ENCODE measurements at regions not wholly inside any gene's neighbourhood (a gene's known extent, or its start where the extent isn't known, plus 50 kb on each side); places are given as distances from the start of the nearest gene placed in this dataset.
A peak's percentile ranks its signal among the peaks of the same experiment; 100 is the strongest.

GRCh38 chr1:90558126-90558525, 159.0 kb downstream of the BARHL2 start:
- no peak for DNase-seq

DNA sequence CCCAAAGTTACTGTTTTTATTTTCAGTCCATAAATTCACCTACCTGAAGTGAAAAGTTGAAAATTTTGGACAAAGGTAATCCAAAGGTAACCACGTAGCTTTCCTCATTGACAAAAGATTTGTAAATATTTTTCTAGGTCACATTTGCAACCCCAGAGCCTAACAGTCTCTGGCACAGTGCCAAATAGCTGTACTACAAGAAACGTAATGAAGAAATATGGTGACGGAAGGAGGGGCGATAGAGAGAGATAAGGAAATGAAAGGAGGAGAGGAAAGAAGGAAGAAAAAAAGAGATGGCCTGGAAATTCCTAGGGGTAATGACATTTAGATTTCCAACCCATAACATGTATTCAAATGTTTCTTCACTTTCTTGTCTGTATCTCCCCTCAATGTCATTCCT, 159.4 kb downstream of the BARHL2 start:
- DNase-seq: no peak

GRCh38 chr1:90550626-90551406, 166.3 kb downstream of the BARHL2 start:
- DNase-seq: no peak

DNA sequence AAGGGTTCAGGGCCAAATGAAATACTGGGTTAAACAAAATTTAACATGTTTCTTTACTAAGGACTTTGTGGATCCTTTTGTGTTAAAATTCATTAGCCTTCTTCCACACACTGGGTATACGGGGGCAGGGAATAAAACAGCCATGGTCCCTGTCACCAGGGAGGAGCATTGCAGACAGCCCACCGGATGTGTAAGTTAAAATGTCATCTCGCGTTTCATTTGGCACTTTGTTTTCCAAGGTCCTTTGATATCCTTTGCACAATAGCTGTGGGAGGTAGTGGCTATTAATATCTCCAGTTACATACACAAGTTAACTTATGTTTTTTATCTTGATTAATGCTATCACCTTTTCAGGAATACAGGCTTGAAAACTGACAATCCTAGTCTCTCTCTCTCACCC, 172.7 kb downstream of the BARHL2 start:
- DNase-seq: no peak

DNA sequence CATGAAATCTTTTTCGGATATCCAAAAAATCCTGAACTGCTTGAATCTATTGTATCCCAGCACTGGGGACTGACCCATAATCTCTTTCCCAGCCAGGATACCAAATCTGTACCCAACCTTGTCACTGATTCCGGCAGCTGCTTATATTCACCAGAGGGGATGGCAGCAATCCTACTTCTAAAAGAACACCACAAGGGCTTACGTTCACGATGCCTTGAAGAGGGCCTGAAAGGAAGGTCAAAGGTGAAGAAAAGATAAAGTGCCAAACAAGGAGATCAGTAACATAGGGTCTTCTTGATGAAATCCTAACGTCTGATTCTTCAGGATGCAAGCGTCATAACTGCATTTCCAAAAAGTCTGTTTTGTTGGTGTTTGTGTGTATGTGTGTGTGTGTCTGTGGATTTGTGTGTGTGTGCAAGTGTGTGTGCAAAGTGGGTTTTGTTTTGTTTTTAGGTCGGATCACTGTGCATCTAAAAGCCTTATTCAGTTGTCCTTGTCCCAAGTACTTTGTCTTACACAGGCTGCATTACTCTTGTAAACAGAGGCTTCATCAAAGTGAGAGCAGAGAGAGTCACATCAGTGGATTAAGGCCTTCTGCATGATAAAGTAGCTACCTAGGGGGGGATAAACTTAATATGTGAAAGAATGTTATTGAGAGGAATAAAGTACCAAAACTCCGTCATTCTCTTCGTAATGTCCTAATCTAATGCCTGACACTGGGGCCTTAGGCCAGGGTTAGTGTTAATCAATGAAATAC, 179.3 kb downstream of the BARHL2 start:
- DNase-seq: no peak

DNA sequence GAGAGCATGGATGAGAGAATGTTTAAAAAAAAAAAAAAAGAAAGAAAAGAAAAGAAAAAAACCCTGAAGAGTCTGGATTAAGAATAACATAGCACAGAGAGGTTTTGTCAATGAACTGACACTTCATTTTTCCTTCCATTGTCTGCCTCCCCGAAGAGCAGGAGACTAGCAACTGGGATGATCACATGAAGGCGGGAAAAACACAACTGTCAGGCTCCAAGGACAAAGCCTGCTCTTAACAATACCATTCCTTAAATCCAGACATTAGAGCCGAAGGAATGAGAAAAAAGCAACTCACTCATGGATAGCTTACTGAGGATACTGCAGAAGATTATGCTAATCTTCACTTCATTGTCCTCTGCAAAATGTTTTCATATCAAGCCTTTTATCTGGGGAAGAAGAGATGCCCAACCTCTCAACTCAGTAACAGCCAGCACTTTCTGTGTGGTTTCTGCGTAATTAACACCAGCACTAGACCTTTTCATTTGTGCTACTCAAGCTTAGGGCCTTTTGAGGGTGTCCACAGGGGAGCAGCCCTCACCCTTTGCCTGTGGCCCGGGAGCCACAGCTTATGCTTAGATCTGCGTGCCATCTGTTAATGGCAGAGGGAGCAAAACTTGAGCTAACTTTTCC, 182.3 kb downstream of the BARHL2 start:
- no peak for DNase-seq

GRCh38 chr1:90534116-90534515, 183.0 kb downstream of the BARHL2 start:
- no peak for DNase-seq

- no peak for DNase-seq
Measured at GRCh38 chr1:90526954-90527353, 190.1 kb downstream of the BARHL2 start.

- DNase-seq: no peak
Measured at GRCh38 chr1:90522432-90522831, 194.7 kb downstream of the BARHL2 start.

- DNase-seq: no peak
Measured at GRCh38 chr1:90513956-90514355, 203.1 kb downstream of the BARHL2 start.

DNA sequence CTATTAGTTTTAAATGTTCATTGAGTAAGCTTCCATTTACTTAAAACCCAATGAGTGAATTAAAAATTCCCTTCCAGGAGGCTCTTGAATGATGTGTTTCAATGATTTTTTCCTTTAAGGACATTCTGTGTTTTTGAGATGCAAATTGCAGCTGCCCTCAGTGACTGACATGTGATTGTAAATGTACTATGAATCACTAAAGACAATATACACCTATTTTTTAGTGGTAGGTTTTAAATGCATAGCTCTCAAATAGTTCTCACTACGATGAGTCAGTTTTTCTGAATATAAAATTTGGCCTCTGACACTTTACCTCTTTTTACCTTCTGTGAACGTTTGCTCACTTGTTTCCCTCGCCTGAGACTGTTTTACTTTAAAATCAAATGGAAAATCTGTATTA, 204.7 kb downstream of the BARHL2 start:
- no peak for DNase-seq

DNA sequence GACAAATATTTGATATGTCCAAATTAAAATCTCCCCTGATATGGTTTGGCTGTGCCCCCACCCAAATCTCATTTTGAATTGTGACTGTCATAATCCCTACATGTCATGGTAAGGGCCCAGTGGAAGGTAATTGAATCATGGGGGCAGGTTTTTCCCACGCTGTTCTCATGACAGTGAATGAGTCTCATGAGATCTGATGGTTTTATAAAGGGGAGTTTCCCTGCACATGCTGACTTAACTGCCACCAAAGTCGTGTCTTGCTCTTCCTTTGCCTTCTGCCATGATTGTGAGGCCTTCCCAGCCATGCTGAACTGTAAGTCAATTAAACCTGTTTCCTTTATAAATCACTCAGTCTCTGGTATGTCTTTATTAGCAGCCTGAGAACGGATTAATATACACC, 207.0 kb downstream of the BARHL2 start:
- DNase-seq: no peak

DNA sequence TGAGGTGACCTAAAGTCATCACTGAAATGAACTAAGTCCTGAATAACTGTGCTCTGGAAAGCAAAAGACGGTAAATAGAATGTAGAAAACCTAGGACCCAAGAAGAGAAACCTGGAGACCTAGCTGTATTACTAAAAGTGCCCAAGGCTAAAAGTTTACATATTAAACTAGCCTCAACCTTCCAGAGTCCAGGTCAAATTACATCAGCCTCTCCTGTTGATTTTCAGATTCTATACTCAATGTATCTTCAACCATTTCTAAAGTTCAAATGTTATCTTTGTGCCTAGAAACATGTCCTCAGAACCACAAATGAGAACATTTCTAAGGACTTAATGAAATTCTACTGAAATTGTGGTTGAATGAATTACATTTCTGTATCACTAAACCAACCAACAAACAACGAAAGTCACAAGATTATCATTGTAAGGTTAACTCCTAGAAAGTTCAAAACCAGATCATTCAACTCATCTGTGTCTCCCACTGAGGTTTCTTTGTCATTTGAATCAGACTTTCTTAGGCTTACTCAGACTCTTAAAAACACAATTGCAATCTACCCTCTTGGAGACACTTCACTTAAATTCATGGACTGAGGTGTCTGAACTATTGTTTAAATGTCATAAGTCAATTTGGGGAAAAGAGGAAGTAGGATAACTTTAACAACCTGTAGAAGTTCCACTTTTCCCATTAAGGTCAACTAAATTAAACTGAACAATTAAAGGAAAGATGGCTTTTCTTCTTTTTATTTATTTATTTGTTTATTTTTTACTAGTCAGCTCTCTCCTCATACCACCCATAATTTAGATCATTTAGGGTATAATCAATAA, 207.7 kb downstream of the BARHL2 start:
- DNase-seq: no peak

GRCh38 chr1:90508376-90509167, 208.5 kb downstream of the BARHL2 start:
- no peak for DNase-seq

- DNase-seq: no peak
Measured at GRCh38 chr1:90507173-90507572, 209.9 kb downstream of the BARHL2 start.

DNA sequence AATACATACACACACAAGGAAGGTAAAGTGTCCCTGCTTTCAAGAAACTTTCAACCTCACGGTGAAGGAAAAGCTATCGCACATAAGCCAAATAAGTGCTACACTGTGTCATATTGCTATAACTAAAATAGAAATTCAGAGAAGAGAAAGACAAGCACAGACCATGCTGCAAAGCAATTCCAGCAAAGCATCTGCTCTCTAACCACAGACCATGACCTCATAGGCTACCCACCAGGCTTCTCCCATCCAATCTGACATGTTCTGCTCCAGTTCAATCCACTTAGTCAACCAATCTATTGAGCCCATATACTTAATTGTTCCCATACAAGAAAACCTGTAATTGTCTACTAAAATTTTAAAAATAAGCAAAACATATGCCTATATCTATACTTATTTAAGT, 211.3 kb downstream of the BARHL2 start:
- DNase-seq: no peak

- DNase-seq: no peak
Measured at GRCh38 chr1:90504509-90504908, 212.6 kb downstream of the BARHL2 start.

GRCh38 chr1:90502696-90503095, 214.4 kb downstream of the BARHL2 start:
- no peak for DNase-seq

GRCh38 chr1:90502194-90502593, 214.9 kb downstream of the BARHL2 start:
- DNase-seq: no peak

GRCh38 chr1:90501281-90501680, 215.8 kb downstream of the BARHL2 start:
- no peak for DNase-seq

GRCh38 chr1:90494748-90495282, 222.3 kb downstream of the BARHL2 start:
- no peak for DNase-seq

- DNase-seq: peak; percentile 33
Measured at GRCh38 chr1:90488451-90488850, 228.7 kb downstream of the BARHL2 start.

Measured in fibroblast of skin of right biceps (primary cell).